ENCODE measurements at regions not wholly inside any gene's neighbourhood (a gene's known extent, or its start where the extent isn't known, plus 50 kb on each side); places are given as distances from the start of the nearest gene placed in this dataset.

DNA sequence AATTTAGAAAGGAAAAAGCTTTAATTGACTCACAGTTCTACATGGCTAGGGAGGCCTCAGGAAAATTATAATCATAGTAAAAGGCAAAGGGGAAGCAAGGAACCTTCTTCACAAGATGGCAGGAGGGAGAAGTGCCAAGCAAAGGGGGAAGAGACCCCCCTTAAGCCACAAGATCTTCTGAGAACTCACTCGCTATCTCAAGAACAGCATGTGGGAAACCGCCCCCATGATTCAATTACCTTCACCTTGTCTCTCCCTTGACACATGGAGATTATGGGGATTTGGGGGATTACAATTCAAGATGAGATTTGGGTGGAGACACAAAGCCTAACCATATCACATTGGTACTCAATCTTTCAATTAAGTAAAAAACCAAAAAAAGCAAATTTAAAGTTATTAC is 1778.7 kb upstream of the MIR17HG start:
- TF ChIP-seq, protein P1, sequence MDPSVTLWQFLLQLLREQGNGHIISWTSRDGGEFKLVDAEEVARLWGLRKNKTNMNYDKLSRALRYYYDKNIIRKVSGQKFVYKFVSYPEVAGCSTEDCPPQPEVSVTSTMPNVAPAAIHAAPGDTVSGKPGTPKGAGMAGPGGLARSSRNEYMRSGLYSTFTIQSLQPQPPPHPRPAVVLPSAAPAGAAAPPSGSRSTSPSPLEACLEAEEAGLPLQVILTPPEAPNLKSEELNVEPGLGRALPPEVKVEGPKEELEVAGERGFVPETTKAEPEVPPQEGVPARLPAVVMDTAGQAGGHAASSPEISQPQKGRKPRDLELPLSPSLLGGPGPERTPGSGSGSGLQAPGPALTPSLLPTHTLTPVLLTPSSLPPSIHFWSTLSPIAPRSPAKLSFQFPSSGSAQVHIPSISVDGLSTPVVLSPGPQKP (IDR thresholded peaks at IDR 0.05; ENCODE audit: borderline replicate concordance, low read depth, low read length): no peak
- no peak for TF ChIP-seq POLR2A (IDR thresholded peaks at IDR 0.05; ENCODE audit: low read depth, low read length)
- TF ChIP-seq, protein P2, sequence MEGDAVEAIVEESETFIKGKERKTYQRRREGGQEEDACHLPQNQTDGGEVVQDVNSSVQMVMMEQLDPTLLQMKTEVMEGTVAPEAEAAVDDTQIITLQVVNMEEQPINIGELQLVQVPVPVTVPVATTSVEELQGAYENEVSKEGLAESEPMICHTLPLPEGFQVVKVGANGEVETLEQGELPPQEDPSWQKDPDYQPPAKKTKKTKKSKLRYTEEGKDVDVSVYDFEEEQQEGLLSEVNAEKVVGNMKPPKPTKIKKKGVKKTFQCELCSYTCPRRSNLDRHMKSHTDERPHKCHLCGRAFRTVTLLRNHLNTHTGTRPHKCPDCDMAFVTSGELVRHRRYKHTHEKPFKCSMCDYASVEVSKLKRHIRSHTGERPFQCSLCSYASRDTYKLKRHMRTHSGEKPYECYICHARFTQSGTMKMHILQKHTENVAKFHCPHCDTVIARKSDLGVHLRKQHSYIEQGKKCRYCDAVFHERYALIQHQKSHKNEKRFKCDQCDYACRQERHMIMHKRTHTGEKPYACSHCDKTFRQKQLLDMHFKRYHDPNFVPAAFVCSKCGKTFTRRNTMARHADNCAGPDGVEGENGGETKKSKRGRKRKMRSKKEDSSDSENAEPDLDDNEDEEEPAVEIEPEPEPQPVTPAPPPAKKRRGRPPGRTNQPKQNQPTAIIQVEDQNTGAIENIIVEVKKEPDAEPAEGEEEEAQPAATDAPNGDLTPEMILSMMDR (conservative IDR thresholded peaks at IDR 0.05; ENCODE audit: low read depth, low read length): no peak
- TF ChIP-seq RFX5 (IDR thresholded peaks at IDR 0.05; ENCODE audit: low read depth, low read length): no peak
- no peak for TF ChIP-seq NFE2L2 (IDR thresholded peaks at IDR 0.05; ENCODE audit: low read depth, low read length)
- TF ChIP-seq FOS (IDR thresholded peaks at IDR 0.05; ENCODE audit: low read depth, low read length): no peak
- TF ChIP-seq MXI1 (IDR thresholded peaks at IDR 0.05; ENCODE audit: borderline replicate concordance, low read depth, low read length): no peak
- no peak for TF ChIP-seq RAD21 (IDR thresholded peaks at IDR 0.05; ENCODE audit: low read length)
- TF ChIP-seq MAFK (IDR thresholded peaks at IDR 0.05; ENCODE audit: low read depth, low read length): no peak
- no peak for TF ChIP-seq BHLHE40 (IDR thresholded peaks at IDR 0.05; ENCODE audit: low read depth, low read length)

Data from IMR-90 (cell line).